HG02642 (cell line): ENCODE measurements at regions not wholly inside any gene's neighbourhood (a gene's known extent, or its start where the extent isn't known, plus 50 kb on each side); places are given as distances from the start of the nearest gene placed in this dataset.
"Not testable (repeated sequence)": the region's sequence is repeated elsewhere in the genome, so short reads cannot be mapped to it uniquely, and the experiment has no call there.

Experiments
- ATAC-seq: cut with Tn5 transposase; IDR thresholded peaks from one replicate; pipeline ENCODE4 v1.9.1; 2021; ENCODE audit warnings: mild to moderate bottlenecking; ENCODE audit not compliant: unreplicated experiment, poor library complexity

- ATAC-seq: no peak
Measured at GRCh38 chr10:94217411-94217810, 145.3 kb downstream of the NOC3L start.

- no peak for ATAC-seq
Measured at GRCh38 chr10:94218493-94219183, 144.1 kb downstream of the NOC3L start.

GRCh38 chr10:94219829-94220228 is 142.9 kb downstream of the NOC3L start:
- no peak for ATAC-seq

GRCh38 chr10:94220717-94221116 is 142.0 kb downstream of the NOC3L start:
- ATAC-seq: no peak

- no peak for ATAC-seq
Measured at GRCh38 chr10:94223702-94224370, 138.9 kb downstream of the NOC3L start.

GRCh38 chr10:94224656-94225055 is 138.1 kb downstream of the NOC3L start:
- no peak for ATAC-seq

- no peak for ATAC-seq
Measured at GRCh38 chr10:94225589-94225988, 137.2 kb downstream of the NOC3L start.

GRCh38 chr10:94230134-94230785 is 132.5 kb downstream of the NOC3L start:
- ATAC-seq: no peak

GRCh38 chr10:94232711-94233383 is 129.9 kb downstream of the NOC3L start:
- ATAC-seq: no peak

- no peak for ATAC-seq
Measured at GRCh38 chr10:94235461-94235860, 127.3 kb downstream of the NOC3L start.

GRCh38 chr10:94238006-94238617 is 124.6 kb downstream of the NOC3L start:
- ATAC-seq: no peak

- ATAC-seq: no peak
Measured at GRCh38 chr10:94239696-94240095, 123.0 kb downstream of the NOC3L start.

GRCh38 chr10:94240491-94240890 is 122.2 kb downstream of the NOC3L start:
- no peak for ATAC-seq

GRCh38 chr10:94240901-94241300 is 121.8 kb downstream of the NOC3L start:
- no peak for ATAC-seq

GRCh38 chr10:94251098-94251497 is 111.6 kb downstream of the NOC3L start:
- ATAC-seq: no peak

- ATAC-seq: no peak
Measured at GRCh38 chr10:94251568-94251967, 111.2 kb downstream of the NOC3L start.

GRCh38 chr10:94257407-94257806 is 105.3 kb downstream of the NOC3L start:
- ATAC-seq: not testable (repeated sequence)

- no peak for ATAC-seq
Measured at GRCh38 chr10:94260455-94260854, 102.3 kb downstream of the NOC3L start.

GRCh38 chr10:94264085-94264484 is 98.7 kb downstream of the NOC3L start:
- ATAC-seq: no peak

- no peak for ATAC-seq
Measured at GRCh38 chr10:94266091-94266490, 96.6 kb downstream of the NOC3L start.

- no peak for ATAC-seq
Measured at GRCh38 chr10:94268652-94269051, 94.1 kb downstream of the NOC3L start.
